HEK293 (cell line): ENCODE measurements at regions not wholly inside any gene's neighbourhood (a gene's known extent, or its start where the extent isn't known, plus 50 kb on each side); places are given as distances from the start of the nearest gene placed in this dataset.

Experiments used
- CTCF ChIA-PET: fragments of 350-600 bp; formaldehyde crosslinking; extraction: SDS; loops from one replicate; lab custom pipeline; 2021; ENCODE audit warnings: antibody characterized with exemption; lab: Yijun Ruan, JAX
- POLR2A ChIA-PET: fragments of 300-600 bp; formaldehyde crosslinking; extraction: SDS; loops from one replicate; lab custom pipeline; 2020; ENCODE audit warnings: antibody characterized with exemption, inconsistent platforms; lab: Yijun Ruan, JAX
- H3K27ac ChIP-seq: fragments of 200-500 bp; sonication (Bioruptor generic); 2 replicates; pipeline ENCODE4 v1.5.1; 2014; ENCODE audit warnings: low read depth, low read length, control low read depth, inconsistent platforms; ENCODE audit errors: extremely low read depth
- H3K36me3 ChIP-seq, 2 experiments: fragments of 200-500 bp in 1 of 2; sonication (Bioruptor generic) in 1 of 2; 1 replicate in 1 of 2; 2 replicates in 1 of 2; pipeline ENCODE4 v1.5.1; 2014 to 2017; ENCODE audit warnings: inconsistent platforms in 2 of 2, low read length in 2 of 2; ENCODE audit not compliant: control insufficient read depth in 2 of 2, insufficient read depth in 1 of 2
- H3K4me1 ChIP-seq: fragments of 200-500 bp; sonication (Bioruptor generic); 2 replicates; pipeline ENCODE4 v1.5.1; 2014; ENCODE audit warnings: mild to moderate bottlenecking, low read length, inconsistent platforms; ENCODE audit not compliant: control insufficient read depth, insufficient read depth
- H3K4me3 ChIP-seq: 2 replicates; pipeline ENCODE4 v1.5.1; 2011; ENCODE audit warnings: low read depth, mild to moderate bottlenecking, control low read depth, low read length, moderate library complexity
- H3K9me3 ChIP-seq: fragments of 200-500 bp; sonication (Bioruptor generic); 2 replicates; pipeline ENCODE4 v1.5.1; 2014; ENCODE audit warnings: low read depth, low read length, inconsistent platforms; ENCODE audit not compliant: control insufficient read depth, insufficient read depth
- GLI2 ChIP-seq: fragments of 450-650 bp; formaldehyde crosslinking; IDR thresholded peaks from 2 replicates; pipeline ENCODE4; 2017; ENCODE audit warnings: missing biosample characterization, missing genetic modification characterization, low read depth, borderline replicate concordance
- HOXA7 ChIP-seq: sonication (generic); formaldehyde crosslinking; IDR thresholded peaks from 2 replicates; pipeline ENCODE4 v1.8.1; 2022; ENCODE audit warnings: missing genetic modification reagents, borderline replicate concordance
- KLF10 ChIP-seq: fragments of 450-650 bp; IDR thresholded peaks from 2 replicates; pipeline ENCODE4 v1.5.1; 2018; ENCODE audit warnings: missing biosample characterization, mild to moderate bottlenecking, missing genetic modification characterization
- RBAK ChIP-seq: fragments of 450-650 bp; formaldehyde crosslinking; IDR thresholded peaks from 2 replicates; pipeline ENCODE4 v1.5.1; 2016; ENCODE audit warnings: missing biosample characterization, missing genetic modification characterization
- ZBTB26 ChIP-seq: fragments of 450-650 bp; formaldehyde crosslinking; optimal IDR thresholded peaks from 2 replicates; pipeline ENCODE3; 2016; ENCODE audit warnings: missing biosample characterization, mild to moderate bottlenecking, missing genetic modification characterization
- ZBTB8A ChIP-seq: fragments of 450-650 bp; formaldehyde crosslinking; IDR thresholded peaks from 2 replicates; pipeline ENCODE4 v1.5.1; 2016; ENCODE audit warnings: missing biosample characterization, missing genetic modification characterization
- ZFP37 ChIP-seq: fragments of 450-650 bp; formaldehyde crosslinking; IDR thresholded peaks from 2 replicates; pipeline ENCODE4 v1.5.1; 2016; ENCODE audit warnings: missing biosample characterization, missing genetic modification characterization
- ZNF157 ChIP-seq: fragments of 450-650 bp; formaldehyde crosslinking; IDR thresholded peaks from 2 replicates; pipeline ENCODE4 v1.5.1; 2016; ENCODE audit warnings: missing biosample characterization, missing genetic modification characterization
- ZNF16 ChIP-seq: fragments of 450-650 bp; formaldehyde crosslinking; IDR thresholded peaks from 2 replicates; pipeline ENCODE4 v1.5.1; 2016; ENCODE audit warnings: low read depth, missing biosample characterization, missing genetic modification characterization
- ZNF280C ChIP-seq: fragments of 450-650 bp; formaldehyde crosslinking; IDR thresholded peaks from 2 replicates; pipeline ENCODE4 v1.5.1; 2016; ENCODE audit warnings: missing biosample characterization, missing genetic modification characterization
- ZNF391 ChIP-seq: fragments of 450-650 bp; formaldehyde crosslinking; IDR thresholded peaks from 2 replicates; pipeline ENCODE4 v1.5.1; 2016; ENCODE audit warnings: low read depth, missing biosample characterization, missing genetic modification characterization, borderline replicate concordance
- ZNF416 ChIP-seq: fragments of 450-650 bp; formaldehyde crosslinking; IDR thresholded peaks from 2 replicates; pipeline ENCODE4 v1.5.1; 2016; ENCODE audit warnings: missing biosample characterization, missing genetic modification characterization
- ZNF473 ChIP-seq: fragments of 450-650 bp; formaldehyde crosslinking; IDR thresholded peaks from 2 replicates; pipeline ENCODE4 v1.5.1; 2017; ENCODE audit warnings: missing biosample characterization, missing genetic modification characterization
- ZNF544 ChIP-seq: fragments of 450-650 bp; formaldehyde crosslinking; IDR thresholded peaks from 2 replicates; pipeline ENCODE4 v1.5.0; 2017; ENCODE audit warnings: missing biosample characterization, missing genetic modification characterization
- ZNF558 ChIP-seq: fragments of 450-650 bp; formaldehyde crosslinking; IDR thresholded peaks from 2 replicates; pipeline ENCODE4 v1.5.1; 2016; ENCODE audit warnings: missing biosample characterization, missing genetic modification characterization
- ZNF560 ChIP-seq: fragments of 450-650 bp; formaldehyde crosslinking; IDR thresholded peaks from 2 replicates; pipeline ENCODE4 v1.5.1; 2017; ENCODE audit warnings: missing biosample characterization, missing genetic modification characterization, borderline replicate concordance
- ZNF660 ChIP-seq: fragments of 450-650 bp; IDR thresholded peaks from 2 replicates; pipeline ENCODE4 v1.5.1; 2018; ENCODE audit warnings: missing biosample characterization, mild to moderate bottlenecking, missing genetic modification characterization
- ZNF76 ChIP-seq: fragments of 450-650 bp; formaldehyde crosslinking; IDR thresholded peaks from 2 replicates; pipeline ENCODE4; 2016; ENCODE audit warnings: low read depth, missing biosample characterization, missing genetic modification characterization, borderline replicate concordance
- ZNF776 ChIP-seq: fragments of 450-650 bp; formaldehyde crosslinking; IDR thresholded peaks from 2 replicates; pipeline ENCODE4 v1.5.0; 2017; ENCODE audit warnings: missing biosample characterization, missing genetic modification characterization, borderline replicate concordance
- ZSCAN16 ChIP-seq: fragments of 450-650 bp; formaldehyde crosslinking; IDR thresholded peaks from 2 replicates; pipeline ENCODE4 v1.5.1; 2016; ENCODE audit warnings: missing biosample characterization, missing genetic modification characterization
- TF ChIP-seq, protein P1 (sequence below): fragments of 450-650 bp; formaldehyde crosslinking; IDR thresholded peaks from 2 replicates; pipeline ENCODE4 v1.5.1; 2017; ENCODE audit warnings: missing biosample characterization, missing genetic modification characterization
- TF ChIP-seq, protein P2 (sequence below): fragments of 450-650 bp; formaldehyde crosslinking; IDR thresholded peaks from 2 replicates; pipeline ENCODE4 v1.5.1; 2016; ENCODE audit warnings: missing biosample characterization, missing genetic modification characterization
- TF ChIP-seq, protein P3 (sequence below): fragments of 450-650 bp; formaldehyde crosslinking; IDR thresholded peaks from 2 replicates; pipeline ENCODE4 v1.5.1; 2016; ENCODE audit warnings: missing biosample characterization, missing genetic modification characterization
- TF ChIP-seq, protein P4 (sequence below): fragments of 450-650 bp; formaldehyde crosslinking; IDR thresholded peaks from 2 replicates; pipeline ENCODE4 v1.5.1; 2016; ENCODE audit warnings: missing biosample characterization, missing genetic modification characterization

DNA sequence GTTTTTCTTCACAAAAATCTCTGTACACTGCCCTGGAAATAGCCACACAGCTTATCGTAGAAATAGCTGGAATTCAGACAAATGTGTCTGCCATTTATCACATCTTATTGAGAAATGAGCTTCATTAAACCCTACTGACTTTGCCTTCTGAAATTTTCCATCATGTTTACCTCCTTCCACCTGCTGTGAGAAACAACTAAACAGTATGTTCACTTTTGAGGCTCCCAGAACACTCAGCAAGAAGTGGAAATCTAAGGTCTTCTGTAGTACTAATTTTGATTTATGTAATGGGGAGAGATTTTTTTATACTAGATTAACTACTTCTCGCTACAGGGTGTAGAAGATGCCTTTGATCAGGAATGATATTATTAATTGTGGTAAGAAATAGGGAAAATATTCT, 268.0 kb downstream of the KCNC2 start (continued):
- TF ChIP-seq, protein P1, sequence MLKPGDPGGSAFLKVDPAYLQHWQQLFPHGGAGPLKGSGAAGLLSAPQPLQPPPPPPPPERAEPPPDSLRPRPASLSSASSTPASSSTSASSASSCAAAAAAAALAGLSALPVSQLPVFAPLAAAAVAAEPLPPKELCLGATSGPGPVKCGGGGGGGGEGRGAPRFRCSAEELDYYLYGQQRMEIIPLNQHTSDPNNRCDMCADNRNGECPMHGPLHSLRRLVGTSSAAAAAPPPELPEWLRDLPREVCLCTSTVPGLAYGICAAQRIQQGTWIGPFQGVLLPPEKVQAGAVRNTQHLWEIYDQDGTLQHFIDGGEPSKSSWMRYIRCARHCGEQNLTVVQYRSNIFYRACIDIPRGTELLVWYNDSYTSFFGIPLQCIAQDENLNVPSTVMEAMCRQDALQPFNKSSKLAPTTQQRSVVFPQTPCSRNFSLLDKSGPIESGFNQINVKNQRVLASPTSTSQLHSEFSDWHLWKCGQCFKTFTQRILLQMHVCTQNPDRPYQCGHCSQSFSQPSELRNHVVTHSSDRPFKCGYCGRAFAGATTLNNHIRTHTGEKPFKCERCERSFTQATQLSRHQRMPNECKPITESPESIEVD (tag by site-specific recombination) = no peak

DNA sequence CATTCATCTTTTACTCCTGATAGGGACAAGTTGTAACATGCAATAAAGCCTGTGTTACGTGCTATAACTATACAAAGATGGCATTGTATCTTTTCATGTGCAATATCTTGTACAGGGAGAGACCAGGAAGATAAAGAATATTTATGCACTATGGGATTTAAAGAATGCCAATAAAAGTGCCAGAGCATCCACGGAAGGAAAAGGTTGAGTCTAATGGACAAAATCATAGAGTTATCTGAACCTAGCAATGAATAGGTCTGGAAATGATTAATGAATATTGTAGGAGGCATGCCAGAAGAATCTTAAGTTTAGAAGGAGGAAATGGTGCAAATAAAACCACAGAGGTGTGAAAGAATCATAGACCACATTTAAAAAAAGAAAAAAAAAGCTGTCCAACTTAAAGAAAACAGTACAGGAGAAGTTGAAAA, 263.9 kb downstream of the KCNC2 start:
- no peaks in the 10 kb centered on the region for H3K36me3 ChIP-seq
- ChIA-PET POLR2A (no interaction called here), CTCF (no interaction called here)
- TF ChIP-seq GLI2 (tag by site-specific recombination) (no peak), HOXA7 (CRISPR knock-in tag) (no peak), ZNF76 (tag by site-specific recombination) (no peak), ZNF544 (no peak), ZNF391 (no peak), ZBTB8A (tag by site-specific recombination) (no peak), ZSCAN16 (no peak), ZNF416 (no peak), ZNF660 (tag by site-specific recombination) (no peak), RBAK (tag by site-specific recombination) (no peak), ZFP37 (no peak), ZNF16 (tag by site-specific recombination) (no peak), ZNF473 (tag by site-specific recombination) (no peak), ZNF157 (no peak), ZNF560 (tag by site-specific recombination) (no peak), ZNF558 (tag by site-specific recombination) (no peak)
- TF ChIP-seq, protein P2, sequence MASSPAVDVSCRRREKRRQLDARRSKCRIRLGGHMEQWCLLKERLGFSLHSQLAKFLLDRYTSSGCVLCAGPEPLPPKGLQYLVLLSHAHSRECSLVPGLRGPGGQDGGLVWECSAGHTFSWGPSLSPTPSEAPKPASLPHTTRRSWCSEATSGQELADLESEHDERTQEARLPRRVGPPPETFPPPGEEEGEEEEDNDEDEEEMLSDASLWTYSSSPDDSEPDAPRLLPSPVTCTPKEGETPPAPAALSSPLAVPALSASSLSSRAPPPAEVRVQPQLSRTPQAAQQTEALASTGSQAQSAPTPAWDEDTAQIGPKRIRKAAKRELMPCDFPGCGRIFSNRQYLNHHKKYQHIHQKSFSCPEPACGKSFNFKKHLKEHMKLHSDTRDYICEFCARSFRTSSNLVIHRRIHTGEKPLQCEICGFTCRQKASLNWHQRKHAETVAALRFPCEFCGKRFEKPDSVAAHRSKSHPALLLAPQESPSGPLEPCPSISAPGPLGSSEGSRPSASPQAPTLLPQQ (tag by site-specific recombination) = no peak
- TF ChIP-seq, protein P3, sequence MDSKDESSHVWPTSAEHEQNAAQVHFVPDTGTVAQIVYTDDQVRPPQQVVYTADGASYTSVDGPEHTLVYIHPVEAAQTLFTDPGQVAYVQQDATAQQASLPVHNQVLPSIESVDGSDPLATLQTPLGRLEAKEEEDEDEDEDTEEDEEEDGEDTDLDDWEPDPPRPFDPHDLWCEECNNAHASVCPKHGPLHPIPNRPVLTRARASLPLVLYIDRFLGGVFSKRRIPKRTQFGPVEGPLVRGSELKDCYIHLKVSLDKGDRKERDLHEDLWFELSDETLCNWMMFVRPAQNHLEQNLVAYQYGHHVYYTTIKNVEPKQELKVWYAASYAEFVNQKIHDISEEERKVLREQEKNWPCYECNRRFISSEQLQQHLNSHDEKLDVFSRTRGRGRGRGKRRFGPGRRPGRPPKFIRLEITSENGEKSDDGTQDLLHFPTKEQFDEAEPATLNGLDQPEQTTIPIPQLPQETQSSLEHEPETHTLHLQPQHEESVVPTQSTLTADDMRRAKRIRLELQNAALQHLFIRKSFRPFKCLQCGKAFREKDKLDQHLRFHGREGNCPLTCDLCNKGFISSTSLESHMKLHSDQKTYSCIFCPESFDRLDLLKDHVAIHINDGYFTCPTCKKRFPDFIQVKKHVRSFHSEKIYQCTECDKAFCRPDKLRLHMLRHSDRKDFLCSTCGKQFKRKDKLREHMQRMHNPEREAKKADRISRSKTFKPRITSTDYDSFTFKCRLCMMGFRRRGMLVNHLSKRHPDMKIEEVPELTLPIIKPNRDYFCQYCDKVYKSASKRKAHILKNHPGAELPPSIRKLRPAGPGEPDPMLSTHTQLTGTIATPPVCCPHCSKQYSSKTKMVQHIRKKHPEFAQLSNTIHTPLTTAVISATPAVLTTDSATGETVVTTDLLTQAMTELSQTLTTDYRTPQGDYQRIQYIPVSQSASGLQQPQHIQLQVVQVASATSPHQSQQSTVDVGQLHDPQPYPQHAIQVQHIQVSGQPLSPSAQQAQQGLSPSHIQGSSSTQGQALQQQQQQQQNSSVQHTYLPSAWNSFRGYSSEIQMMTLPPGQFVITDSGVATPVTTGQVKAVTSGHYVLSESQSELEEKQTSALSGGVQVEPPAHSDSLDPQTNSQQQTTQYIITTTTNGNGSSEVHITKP = no peak
- no peak overlapping the region for H3K27ac ChIP-seq
- no peak overlapping the region for H3K4me3 ChIP-seq
- H3K9me3 ChIP-seq = no peaks in the 10 kb centered on the region
- no peaks in the 10 kb centered on the region for H3K4me1 ChIP-seq

DNA sequence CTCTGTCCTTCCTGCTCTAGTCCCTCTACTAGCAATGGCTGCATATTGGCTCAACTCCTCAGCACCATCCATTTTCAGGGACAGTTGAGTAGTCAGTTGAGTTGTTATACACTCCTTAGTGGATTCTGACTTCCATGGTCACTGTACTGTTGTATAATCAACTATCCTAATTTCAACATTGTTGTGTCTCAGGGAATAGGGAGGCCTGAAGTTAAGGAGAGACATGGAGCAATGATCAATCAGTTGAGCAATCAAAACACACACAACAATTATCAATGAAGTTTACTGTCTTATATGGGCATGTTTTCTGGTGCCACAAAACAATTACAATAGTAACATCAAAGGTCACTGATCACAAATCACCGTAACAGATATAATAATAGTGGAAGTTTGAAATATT, 255.9 kb downstream of the KCNC2 start:
- Histone ChIP-seq H3K4me1 (no peaks in the 10 kb centered on the region), H3K4me3 (no peak overlapping the region), H3K27ac (no peak overlapping the region), H3K9me3 (no peaks in the 10 kb centered on the region), H3K36me3 (no peaks in the 10 kb centered on the region)
- ChIA-PET POLR2A (no interaction called here), CTCF (no interaction called here)
- TF ChIP-seq ZNF280C (tag by site-specific recombination) (no peak), KLF10 (tag by site-specific recombination) (no peak), ZBTB26 (no peak), ZNF776 (no peak)
- TF ChIP-seq, protein P4, sequence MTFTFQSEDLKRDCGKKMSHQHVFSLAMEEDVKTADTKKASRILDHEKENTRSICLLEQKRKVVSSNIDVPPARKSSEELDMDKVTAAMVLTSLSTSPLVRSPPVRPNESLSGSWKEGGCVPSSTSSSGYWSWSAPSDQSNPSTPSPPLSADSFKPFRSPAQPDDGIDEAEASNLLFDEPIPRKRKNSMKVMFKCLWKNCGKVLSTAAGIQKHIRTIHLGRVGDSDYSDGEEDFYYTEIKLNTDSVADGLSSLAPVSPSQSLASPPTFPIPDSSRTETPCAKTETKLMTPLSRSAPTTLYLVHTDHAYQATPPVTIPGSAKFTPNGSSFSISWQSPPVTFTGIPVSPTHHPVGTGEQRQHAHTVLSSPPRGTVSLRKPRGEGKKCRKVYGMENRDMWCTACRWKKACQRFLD = no peak
